ENCODE measurements at regions not wholly inside any gene's neighbourhood (a gene's known extent, or its start where the extent isn't known, plus 50 kb on each side); places are given as distances from the start of the nearest gene placed in this dataset.
"Not testable (repeated sequence)": the region's sequence is repeated elsewhere in the genome, so short reads cannot be mapped to it uniquely, and the experiment has no call there.

DNA sequence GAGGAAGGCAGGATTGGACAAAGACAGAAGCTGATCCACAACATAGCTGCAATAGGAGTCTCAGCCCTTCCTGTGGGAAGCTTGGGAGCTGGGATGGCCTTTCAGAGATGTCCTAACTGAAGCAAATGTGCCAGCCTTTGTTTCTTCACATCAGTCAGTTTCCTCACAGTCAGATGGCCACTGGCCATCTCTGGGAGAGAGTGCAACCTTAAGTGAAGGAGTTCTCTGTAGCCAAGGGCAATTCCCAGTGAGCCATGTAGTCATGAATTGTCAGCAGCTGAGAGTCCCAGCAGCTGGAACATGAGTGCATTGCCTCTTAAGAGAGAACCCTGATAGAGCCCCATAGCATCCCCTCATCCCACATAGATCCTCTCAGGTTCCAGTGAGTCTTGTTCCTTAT lies 89.1 kb upstream of the LIFR start:
- DNase-seq (ENCODE audit: low read depth) = no peak

DNA sequence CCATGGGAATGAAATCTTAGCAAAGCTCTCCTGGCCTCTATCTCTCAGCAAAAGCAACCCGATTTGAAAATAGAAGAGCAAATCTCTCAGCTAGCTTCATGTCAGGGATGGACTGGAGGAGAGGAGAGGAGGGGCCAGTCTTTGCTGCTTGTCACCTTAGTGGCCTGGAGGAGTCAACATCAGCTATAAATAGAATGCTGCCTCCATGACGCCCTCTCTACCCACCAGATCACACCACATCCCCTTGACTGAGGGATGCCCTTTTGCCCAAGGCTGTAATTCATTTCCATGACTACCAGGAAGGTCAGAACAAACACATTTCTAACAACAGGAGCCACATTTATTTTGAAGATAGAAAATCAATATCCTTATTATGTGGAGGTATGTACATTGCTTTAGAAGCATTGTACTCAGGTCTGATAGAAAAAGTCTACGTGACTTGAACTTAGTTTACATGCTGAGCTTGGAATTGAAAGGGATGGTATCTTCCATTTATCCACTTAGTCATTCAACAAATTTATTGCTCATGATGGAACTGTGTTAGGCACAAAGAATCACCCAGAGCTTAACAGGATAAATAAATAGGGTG lies 92.4 kb upstream of the LIFR start:
- DNase-seq (ENCODE audit: low read depth) = no peak

DNA sequence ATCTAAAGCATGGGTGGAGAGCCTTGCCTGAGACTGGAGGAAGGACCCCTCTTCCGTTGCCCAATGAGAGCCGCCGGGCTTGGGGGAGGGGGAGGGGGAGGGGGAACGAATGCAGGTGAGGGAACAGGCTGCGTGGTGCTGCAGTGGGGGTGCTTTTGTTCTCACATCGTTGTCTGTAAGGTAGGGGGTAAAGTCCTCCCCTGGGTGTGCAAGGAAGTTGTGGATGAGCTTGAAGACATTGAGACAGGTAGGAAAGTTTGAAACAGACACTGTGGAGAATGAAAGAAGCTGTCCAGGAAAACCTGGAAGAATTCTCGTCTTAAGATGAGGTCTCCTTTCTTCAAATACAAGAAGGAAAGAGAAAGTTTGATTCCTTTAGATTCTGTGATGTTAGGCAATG lies 94.1 kb upstream of the LIFR start:
- no peak for DNase-seq (ENCODE audit: low read depth)

DNA sequence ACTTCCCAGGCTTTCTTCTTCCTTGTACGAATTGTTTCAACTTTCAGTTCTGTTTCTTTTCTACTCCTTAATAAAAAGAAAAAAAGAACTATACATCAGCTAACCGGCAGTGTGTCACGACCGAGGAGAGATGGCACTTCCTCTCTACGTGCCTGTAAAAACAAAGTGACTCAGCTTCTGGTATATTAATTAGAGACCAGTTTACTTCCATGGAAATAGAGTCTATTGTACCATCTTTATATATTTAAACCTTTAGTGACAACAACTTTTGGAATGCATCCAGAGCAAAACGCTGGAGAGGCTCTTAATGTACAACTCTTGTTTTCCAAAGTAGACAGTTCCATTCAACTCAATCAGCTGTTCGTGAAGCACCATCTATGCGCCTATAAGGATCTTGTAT lies 94.5 kb upstream of the LIFR start:
- no peak for DNase-seq (ENCODE audit: low read depth)

DNA sequence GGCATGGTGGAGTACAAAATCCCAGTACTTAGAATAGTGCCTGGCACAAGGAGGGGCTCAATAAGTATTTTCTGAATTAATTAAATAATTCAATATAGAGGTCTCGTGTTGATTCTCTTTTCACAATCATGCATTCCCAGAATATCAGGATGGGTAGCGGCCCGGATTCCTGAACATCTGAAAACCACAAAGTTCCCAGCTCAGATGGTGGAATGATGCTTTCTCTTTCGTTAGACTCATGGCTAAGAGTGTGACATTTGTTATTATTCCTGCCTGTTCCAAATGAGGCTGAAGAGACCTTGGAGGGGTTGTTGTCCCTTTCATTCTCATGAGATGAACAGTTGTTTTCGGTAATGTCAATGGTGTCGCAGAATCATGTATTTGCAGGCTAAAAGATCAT lies 95.4 kb upstream of the LIFR start:
- DNase-seq (ENCODE audit: low read depth) = no peak

DNA sequence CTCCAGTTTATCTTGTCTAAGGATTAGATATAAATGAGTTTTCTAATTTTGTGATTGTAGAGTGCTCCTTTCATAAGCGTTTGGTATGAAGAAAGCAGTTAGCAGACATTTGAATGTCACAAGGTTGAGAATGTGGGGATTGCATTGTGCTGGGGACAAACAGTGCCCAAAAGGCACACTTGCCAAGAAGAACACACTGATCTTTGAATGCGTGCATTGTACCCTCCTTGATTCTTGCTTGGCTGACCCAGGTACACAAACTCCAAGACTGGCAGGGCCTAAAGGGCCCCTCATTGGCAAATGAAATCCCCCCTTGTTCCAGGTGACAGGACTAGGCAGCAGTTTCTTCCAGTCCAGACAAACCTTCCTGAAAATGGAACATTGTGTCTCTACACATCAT lies 96.9 kb upstream of the LIFR start:
- DNase-seq (ENCODE audit: low read depth) = no peak

- no peak for DNase-seq (ENCODE audit: low read depth)
Observed at GRCh38 chr5:38655691-38656090, 99.2 kb upstream of the LIFR start.

DNA sequence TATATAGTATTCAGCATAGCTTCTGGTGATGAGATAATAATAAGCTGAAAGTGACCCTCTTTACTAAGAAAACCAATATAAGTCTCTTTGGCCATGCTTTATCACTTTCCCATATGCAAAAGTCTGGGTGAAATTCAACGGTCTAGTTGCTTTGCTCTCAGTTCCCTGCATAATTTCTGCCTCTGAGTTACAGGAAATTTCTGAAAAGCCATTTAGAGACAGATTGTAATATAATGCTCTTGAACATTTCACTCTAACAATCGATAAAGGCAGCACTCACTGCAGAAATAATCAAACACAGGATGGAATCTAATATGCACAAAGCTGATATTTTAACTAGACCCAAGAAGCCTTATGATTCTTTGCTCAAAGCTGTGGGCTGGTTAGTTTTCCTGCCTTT lies 100.1 kb upstream of the LIFR start:
- no peak for DNase-seq (ENCODE audit: low read depth)

- DNase-seq (ENCODE audit: low read depth) = no peak
Observed at GRCh38 chr5:38657020-38657419, 100.6 kb upstream of the LIFR start.

- DNase-seq (ENCODE audit: low read depth) = no peak
Observed at GRCh38 chr5:38660194-38660668, 103.8 kb upstream of the LIFR start.

GRCh38 chr5:38662090-38662489 lies 105.6 kb upstream of the LIFR start:
- DNase-seq (ENCODE audit: low read depth) = no peak

- DNase-seq (ENCODE audit: low read depth) = no peak
Observed at GRCh38 chr5:38663249-38663648, 106.8 kb upstream of the LIFR start.

DNA sequence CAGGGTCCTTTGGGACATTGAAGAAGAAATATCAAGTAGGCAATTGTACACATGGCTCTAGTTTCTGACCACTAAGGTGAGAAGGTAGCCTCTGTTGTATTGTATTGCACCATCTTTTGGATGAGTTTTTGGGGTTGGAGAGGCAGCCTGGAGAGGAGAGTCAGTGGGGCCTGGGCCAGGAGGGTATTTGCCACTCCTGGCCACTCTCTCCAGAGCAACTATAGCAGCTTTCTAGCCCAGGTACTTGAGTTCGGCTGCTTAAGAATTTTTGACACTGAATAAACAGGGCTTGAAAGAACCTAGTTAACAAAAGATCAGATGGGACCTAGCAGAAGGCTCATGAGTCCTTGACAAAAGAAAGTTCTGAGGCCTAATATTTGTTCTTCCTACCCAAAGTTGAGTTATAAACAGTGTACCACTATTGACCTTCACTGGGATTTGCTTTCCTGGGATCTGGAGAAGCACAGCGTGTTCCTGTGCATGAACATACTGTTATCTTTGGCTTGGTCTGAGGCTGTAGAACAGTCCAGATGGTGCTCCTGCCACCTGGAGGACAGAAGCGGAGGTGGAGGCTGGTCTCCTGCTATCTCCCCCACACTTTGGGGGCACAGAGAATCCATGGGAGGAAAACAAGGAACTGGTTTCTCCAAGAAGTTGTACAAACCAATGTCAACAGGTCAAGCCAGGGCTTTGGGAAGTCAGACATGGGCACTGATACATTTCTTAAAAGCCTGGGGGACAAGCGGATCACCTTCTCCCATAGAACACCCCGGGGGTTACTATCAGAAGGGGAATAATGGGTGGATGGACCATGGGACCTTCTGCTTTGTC lies 110.4 kb upstream of the LIFR start:
- DNase-seq (ENCODE audit: low read depth) = no peak

GRCh38 chr5:38667499-38667776 lies 111.0 kb upstream of the LIFR start:
- DNase-seq (ENCODE audit: low read depth) = no peak

- DNase-seq (ENCODE audit: low read depth) = no peak
Observed at GRCh38 chr5:38669361-38669880, 113.0 kb upstream of the LIFR start.

DNA sequence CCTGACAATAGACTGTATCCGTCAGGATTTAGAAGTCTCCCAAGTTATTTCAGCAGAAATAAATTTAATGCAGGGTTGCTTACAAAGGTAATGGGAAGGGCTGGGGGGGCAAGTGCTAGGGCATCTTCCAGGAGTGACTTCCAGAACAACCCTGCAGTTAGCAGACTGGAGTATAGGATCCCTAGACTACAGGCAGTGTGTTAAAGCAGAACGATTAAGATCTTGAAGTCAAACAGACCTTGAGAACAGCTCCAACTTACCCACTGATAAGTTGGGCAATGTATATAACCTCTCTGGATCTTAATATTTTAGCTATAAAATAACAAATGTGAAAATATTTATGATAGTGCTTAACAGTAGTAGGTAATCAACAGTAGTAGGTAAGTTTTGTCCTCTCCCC lies 113.6 kb upstream of the LIFR start:
- no peak for DNase-seq (ENCODE audit: low read depth)

DNA sequence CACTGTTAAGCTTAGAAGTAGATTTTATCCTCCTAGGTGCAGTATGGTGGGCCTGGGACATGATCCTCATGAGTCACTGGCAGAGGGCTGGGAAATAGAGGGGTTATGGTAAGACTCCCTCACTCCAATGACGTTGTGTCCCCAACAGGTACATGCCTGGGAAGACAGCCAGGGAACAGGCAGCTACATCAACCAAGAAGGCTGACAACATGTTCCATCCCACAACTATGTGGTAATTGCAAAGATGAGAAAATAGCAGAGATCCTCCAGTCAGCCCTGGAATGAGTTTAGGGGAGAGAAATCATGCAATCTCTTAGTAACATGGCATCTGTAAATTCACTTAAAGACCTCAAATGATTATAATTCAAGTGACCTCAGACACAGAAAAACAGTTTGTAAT lies 114.4 kb upstream of the LIFR start:
- DNase-seq (ENCODE audit: low read depth) = peak; percentile 20

DNA sequence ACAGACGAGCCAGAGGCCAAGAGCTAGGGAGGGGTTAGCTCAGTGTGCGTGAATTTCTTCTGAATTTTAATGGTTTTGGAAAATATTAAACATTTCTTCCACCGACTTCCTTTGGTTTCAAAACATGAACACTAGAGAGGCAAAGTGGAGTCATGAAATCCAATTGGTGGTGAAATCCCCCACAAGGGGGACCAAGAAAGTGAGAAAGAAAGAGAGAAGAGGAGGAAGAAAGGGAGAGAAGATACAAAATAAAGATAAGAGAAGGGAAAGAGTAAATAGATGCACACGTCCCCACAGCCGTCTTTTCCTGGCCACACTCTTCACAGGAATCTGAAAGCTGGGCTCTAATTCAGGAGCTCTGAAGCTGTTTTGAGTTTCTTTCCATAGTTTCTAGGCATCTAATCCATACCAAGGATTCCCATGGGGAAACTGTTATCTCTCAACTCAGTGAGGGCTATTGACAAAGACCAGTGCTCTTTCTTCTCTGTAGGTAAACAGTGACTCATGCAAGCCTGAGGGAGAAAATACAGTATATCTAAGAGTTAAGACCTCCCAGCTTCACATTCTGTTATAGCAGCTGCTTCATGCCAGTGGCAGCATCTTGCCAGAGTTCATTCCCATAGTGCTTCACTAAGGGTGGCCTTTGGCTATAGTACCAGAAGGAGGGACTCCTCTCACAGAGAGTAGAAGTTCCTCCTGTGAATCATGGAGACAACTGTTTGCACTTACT lies 115.8 kb upstream of the LIFR start:
- no peak for DNase-seq (ENCODE audit: low read depth)

DNA sequence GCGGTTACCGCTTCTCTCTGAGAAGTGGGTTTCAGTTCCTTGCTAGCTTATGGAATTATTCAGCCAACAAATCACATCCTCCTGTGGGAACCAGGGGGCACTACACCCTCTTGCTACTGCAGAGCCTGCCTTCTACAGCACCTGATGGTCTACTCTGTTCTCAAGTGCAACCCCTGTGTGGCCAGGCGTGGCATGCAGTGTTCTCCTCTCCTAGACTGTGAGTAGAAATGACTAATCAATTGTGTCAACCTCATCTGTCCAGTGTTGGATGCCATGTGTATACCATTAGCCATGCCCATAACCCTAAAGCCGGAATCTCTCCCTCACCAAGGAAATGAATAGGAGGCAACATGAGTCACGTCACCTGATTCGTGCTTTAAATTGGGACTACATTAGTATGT lies 117.2 kb upstream of the LIFR start:
- DNase-seq (ENCODE audit: low read depth) = no peak

DNA sequence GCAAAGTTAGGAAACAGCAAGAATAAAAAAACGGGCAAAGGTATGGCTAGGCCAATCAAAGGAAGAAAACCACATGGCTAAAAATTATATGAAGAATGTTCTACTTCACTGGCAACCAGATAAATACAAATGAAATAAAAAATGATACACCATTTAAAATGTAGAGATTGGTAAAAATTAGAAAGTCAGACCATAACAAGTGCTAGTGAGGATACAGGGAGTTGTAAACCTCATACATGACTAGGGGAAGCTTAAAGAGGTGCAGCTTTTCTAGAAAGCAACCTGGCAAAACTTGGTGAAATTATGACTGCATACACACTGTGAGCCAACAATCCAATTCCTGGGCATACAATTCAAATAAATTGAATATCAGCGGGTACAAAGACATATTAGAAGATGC lies 119.0 kb upstream of the LIFR start:
- DNase-seq (ENCODE audit: low read depth) = no peak

DNA sequence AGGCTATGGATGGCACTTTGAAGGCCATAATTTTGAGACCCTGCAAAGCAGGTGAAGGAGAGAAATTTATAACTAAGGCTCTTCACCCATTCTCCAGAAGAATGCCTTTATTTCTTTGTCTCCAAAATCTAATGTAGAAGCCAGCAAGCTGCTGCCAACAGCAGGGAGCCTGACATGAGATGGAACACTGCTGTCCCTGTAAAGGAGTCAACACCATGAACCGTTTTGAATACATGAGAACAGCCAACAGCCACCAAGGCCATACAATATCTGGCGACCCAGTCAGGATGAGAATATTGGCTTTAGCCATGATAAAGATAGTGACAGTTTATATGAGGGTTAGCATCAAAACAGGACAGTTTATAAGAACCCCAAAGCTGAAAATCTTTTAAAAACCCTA lies 121.2 kb upstream of the LIFR start:
- no peak for DNase-seq (ENCODE audit: low read depth)

- DNase-seq (ENCODE audit: low read depth) = no peak
Observed at GRCh38 chr5:38678076-38678475, 121.6 kb upstream of the LIFR start.

- DNase-seq (ENCODE audit: low read depth) = not testable (repeated sequence)
Observed at GRCh38 chr5:38678697-38679096, 122.3 kb upstream of the LIFR start.
